Tibial artery (tissue), 4 donors: ENCODE measurements at regions not wholly inside any gene's neighbourhood (a gene's known extent, or its start where the extent isn't known, plus 50 kb on each side); places are given as distances from the start of the nearest gene placed in this dataset.

ENCODE experiments used
- DNase-seq, 2 donors: peaks; one replicate each; pipeline ENCODE4 v3.0.0-alpha.2; 2019
- H3K27ac ChIP-seq, 2 donors: fragments of 200-600 bp; sonication (generic) in 1 of 2; 1 replicate in 1 of 2; 2 replicates in 1 of 2; pipeline ENCODE4 v1.5.1; 2018 to 2019; ENCODE audit warnings: mild to moderate bottlenecking in 1 of 2
- H3K27me3 ChIP-seq, 2 donors: fragments of 200-600 bp; sonication (generic) in 1 of 2; one replicate each; pipeline versions ENCODE4 v1.5.1 to v1.6.0; 2016 to 2019
- H3K36me3 ChIP-seq, 3 donors: fragments of 200-600 bp; sonication (generic) in 2 of 3; one replicate each; pipeline ENCODE4 v1.5.1; 2016 to 2019; ENCODE audit warnings: mild to moderate bottlenecking in 2 of 3
- H3K4me1 ChIP-seq, 4 donors: fragments of 200-600 bp; sonication (generic) in 2 of 4; 1 replicate in 3 of 4; 2 replicates in 1 of 4; pipeline ENCODE4 v1.5.1; 2016 to 2019
- H3K4me3 ChIP-seq, 2 donors: fragments of 200-600 bp; sonication (generic) in 1 of 2; 1 replicate in 1 of 2; 2 replicates in 1 of 2; pipeline ENCODE4 v1.5.1; 2018 to 2019; ENCODE audit warnings: mild to moderate bottlenecking in 2 of 2
- H3K9me3 ChIP-seq, 3 donors: fragments of 200-600 bp; sonication (generic) in 1 of 3; one replicate each; pipeline ENCODE4 v1.5.1; 2016 to 2019
- intact Hi-C: fragments of 100-400 bp; cut with DNase I; formaldehyde crosslinking; loops from one replicate; pipeline ENCODE4 v1.15.0; 2023; ENCODE audit warnings: low total_unique reads
- TF ChIP-seq, protein P1 (sequence below), 2 experiments: fragments of 200-600 bp in 1 of 2; fragments of 450-650 bp in 1 of 2; IDR thresholded peaks; one replicate each; pipeline ENCODE4 v1.5.1; 2017 to 2019; ENCODE audit warnings: antibody characterized with exemption in 2 of 2, mild to moderate bottlenecking in 1 of 2, moderate library complexity in 1 of 2

DNA sequence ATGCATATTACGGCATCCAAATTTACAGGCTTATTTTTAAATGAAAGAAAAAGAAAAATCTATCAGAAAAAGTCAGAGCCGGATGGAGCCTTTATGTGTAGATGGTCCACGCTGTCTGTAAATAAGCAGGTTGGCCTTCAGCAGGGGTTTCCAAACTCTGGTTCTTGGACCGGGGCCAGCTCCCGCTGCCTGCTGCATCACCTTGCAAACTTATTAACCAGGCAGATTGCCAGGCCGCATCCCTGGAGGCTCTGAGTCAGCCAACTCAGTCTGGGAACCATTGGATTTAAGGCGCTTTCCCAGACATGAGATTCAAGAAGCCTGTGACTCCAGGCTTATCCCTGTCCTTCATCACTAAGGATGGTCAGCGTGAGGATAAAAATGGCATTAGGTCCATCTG lies 212.4 kb downstream of the OPA1 start:
- intact Hi-C loops, result no loop called here
- DNase-seq, result no peak

GRCh38 chr3:193808317-193808716 lies 215.3 kb downstream of the OPA1 start:
- Histone ChIP-seq H3K36me3 (no peaks in the 10 kb centered on the region), H3K27ac (no peak overlapping the region), H3K9me3 (no peaks in the 10 kb centered on the region), H3K4me3 (no peak overlapping the region), H3K4me1 (no peaks in the 10 kb centered on the region), H3K27me3 (peaks cover 0 to 2% of the 10 kb centered on the region in 2 donors)
- DNase-seq, result no peak
- TF ChIP-seq, protein P1, sequence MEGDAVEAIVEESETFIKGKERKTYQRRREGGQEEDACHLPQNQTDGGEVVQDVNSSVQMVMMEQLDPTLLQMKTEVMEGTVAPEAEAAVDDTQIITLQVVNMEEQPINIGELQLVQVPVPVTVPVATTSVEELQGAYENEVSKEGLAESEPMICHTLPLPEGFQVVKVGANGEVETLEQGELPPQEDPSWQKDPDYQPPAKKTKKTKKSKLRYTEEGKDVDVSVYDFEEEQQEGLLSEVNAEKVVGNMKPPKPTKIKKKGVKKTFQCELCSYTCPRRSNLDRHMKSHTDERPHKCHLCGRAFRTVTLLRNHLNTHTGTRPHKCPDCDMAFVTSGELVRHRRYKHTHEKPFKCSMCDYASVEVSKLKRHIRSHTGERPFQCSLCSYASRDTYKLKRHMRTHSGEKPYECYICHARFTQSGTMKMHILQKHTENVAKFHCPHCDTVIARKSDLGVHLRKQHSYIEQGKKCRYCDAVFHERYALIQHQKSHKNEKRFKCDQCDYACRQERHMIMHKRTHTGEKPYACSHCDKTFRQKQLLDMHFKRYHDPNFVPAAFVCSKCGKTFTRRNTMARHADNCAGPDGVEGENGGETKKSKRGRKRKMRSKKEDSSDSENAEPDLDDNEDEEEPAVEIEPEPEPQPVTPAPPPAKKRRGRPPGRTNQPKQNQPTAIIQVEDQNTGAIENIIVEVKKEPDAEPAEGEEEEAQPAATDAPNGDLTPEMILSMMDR (IDR thresholded peaks at IDR 0.05), result no peak
- intact Hi-C loops, result no loop called here

More for the DNA sequence above, 212.4 kb downstream of the OPA1 start:
- TF ChIP-seq, protein P1 (IDR thresholded peaks at IDR 0.05), result no peak
- Histone ChIP-seq H3K9me3 (no peaks in the 10 kb centered on the region), H3K27ac (no peak overlapping the region), H3K4me1 (no peaks in the 10 kb centered on the region), H3K36me3 (no peaks in the 10 kb centered on the region), H3K4me3 (no peak overlapping the region), H3K27me3 (peaks cover 0 to 2% of the 10 kb centered on the region in 2 donors)

DNA sequence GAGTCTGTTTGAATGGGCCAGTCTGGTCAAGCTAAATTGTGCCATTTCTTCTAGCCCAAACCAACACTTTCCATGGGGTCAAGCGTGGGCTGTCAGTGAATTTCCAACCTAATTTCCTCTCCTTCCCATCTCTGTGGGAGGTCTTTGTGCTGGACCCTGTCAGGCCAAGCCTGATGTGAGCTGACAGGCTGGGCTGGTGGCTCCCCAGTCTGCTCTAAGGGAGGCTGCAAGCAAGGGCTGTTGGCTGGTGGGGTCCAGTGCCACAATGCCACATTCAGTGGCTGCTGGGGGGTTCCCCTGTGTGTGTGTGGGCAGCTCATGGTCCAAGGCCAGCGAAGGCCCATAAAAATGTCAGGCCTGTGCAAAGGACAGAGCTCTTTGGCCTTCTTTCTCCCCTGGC lies 216.1 kb downstream of the OPA1 start:
- Histone ChIP-seq H3K36me3 (no peaks in the 10 kb centered on the region), H3K4me1 (no peaks in the 10 kb centered on the region), H3K9me3 (no peaks in the 10 kb centered on the region), H3K27me3 (peaks cover 0 to 4% of the 10 kb centered on the region in 2 donors), H3K27ac (no peak overlapping the region), H3K4me3 (no peak overlapping the region)
- TF ChIP-seq, protein P1 (IDR thresholded peaks at IDR 0.05), result no peak
- DNase-seq, result no peak
- intact Hi-C loops, result no loop called here

DNA sequence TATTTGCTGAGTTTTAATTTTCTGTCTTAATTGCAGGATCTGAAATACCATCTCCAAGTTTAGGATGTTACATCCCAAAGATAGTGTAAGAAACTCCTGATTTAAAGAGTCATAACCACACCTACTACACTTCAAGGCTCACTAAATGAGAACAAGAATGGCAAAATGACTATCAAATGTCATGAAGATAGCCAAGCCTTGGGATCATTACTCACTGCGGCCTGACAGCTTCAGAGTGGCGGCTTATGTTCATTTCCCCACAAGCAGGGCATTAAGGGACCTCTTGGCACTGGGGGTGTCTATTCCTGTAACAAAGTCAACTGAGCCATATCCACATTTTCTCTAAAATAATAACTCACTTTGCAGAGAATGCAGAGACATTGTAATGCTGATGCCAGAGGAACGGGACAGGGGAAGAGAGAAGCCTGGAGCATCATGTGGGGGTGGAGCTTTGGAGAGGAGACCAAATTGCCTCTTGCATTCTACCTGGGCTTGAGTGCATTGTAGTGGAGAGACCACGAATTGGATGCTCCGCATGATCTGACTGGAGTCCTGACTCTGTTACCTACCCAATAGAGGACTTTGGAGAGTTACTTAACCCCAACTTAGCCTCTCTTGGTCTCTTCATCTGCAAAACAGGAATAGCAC lies 219.2 kb downstream of the OPA1 start:
- intact Hi-C loops, result no loop called here
- H3K27ac ChIP-seq, result no peak overlapping the region
- no peaks in the 10 kb centered on the region for H3K36me3 ChIP-seq
- no peak overlapping the region for H3K4me3 ChIP-seq
- H3K27me3 ChIP-seq, result peaks cover 0 to 19% of the 10 kb centered on the region in 2 donors
- no peaks in the 10 kb centered on the region for H3K9me3 ChIP-seq
- H3K4me1 ChIP-seq, result peaks cover 0 to 8% (median 4%) of the 10 kb centered on the region in 4 donors
- no peak for DNase-seq
- TF ChIP-seq, protein P1 (IDR thresholded peaks at IDR 0.05), result no peak

- intact Hi-C loops, result no loop called here
- Histone ChIP-seq H3K9me3 (no peaks in the 10 kb centered on the region), H3K36me3 (no peaks in the 10 kb centered on the region), H3K4me1 (peaks cover 0 to 9% (median 4%) of the 10 kb centered on the region in 4 donors), H3K27me3 (peaks cover 0 to 21% of the 10 kb centered on the region in 2 donors), H3K4me3 (no peak overlapping the region), H3K27ac (no peak overlapping the region)
- no peak for DNase-seq
- TF ChIP-seq, protein P1 (IDR thresholded peaks at IDR 0.05), result no peak
Measured at GRCh38 chr3:193812791-193813500, 219.9 kb downstream of the OPA1 start.
